Endodermal cell (in vitro differentiated cells): ENCODE measurements at regions not wholly inside any gene's neighbourhood (a gene's known extent, or its start where the extent isn't known, plus 50 kb on each side); places are given as distances from the start of the nearest gene placed in this dataset.

ENCODE experiments used
- DNase-seq: peaks from one replicate; pipeline ENCODE4 v3.0.0-alpha.2; 2017
- H3K27ac ChIP-seq: 2 replicates; pipeline ENCODE4 v1.5.1; 2013; ENCODE audit warnings: mild to moderate bottlenecking, low read depth, low read length, moderate library complexity
- H3K27me3 ChIP-seq: 2 replicates; pipeline ENCODE4 v1.6.1; 2013; ENCODE audit warnings: mild to moderate bottlenecking, low read length, moderate library complexity; ENCODE audit not compliant: insufficient read depth, control insufficient read depth, poor library complexity, severe bottlenecking
- H3K36me3 ChIP-seq: 2 replicates; pipeline ENCODE4 v1.7.0; 2013; ENCODE audit warnings: mild to moderate bottlenecking, low read length, moderate library complexity; ENCODE audit not compliant: control insufficient read depth, insufficient read depth
- H3K4me1 ChIP-seq: one replicate; pipeline ENCODE4 v1.7.0; 2013; ENCODE audit warnings: low read length; ENCODE audit not compliant: control insufficient read depth, insufficient read depth
- H3K4me3 ChIP-seq: 2 replicates; pipeline ENCODE4 v1.5.1; 2013; ENCODE audit warnings: mild to moderate bottlenecking, low read length, moderate library complexity
- H3K9ac ChIP-seq: 2 replicates; pipeline ENCODE4 v1.6.1; 2013; ENCODE audit warnings: mild to moderate bottlenecking, low read length, moderate library complexity; ENCODE audit not compliant: poor library complexity, severe bottlenecking; ENCODE audit errors: extremely low read depth
- H3K9me3 ChIP-seq: 2 replicates; pipeline ENCODE4 v1.6.1; 2013; ENCODE audit warnings: mild to moderate bottlenecking, low read length, moderate library complexity; ENCODE audit not compliant: control insufficient read depth
- H3K27ac Mint-ChIP-seq: 2 replicates; pipeline ENCODE4 v1.8.0; 2020; ENCODE audit warnings: mixed read lengths
- H3K27me3 Mint-ChIP-seq: 2 replicates; pipeline ENCODE4 v1.8.0; 2021; ENCODE audit warnings: mild to moderate bottlenecking, mixed read lengths; ENCODE audit not compliant: insufficient read depth
- H3K36me3 Mint-ChIP-seq: 2 replicates; pipeline ENCODE4 v1.8.0; 2020; ENCODE audit warnings: low read depth, mixed read lengths
- H3K4me1 Mint-ChIP-seq: 2 replicates; pipeline ENCODE4 v1.8.0; 2020; ENCODE audit warnings: mixed read lengths
- H3K4me3 Mint-ChIP-seq: 2 replicates; pipeline ENCODE4 v1.8.0; 2020; ENCODE audit warnings: mild to moderate bottlenecking, moderate library complexity, mixed read lengths
- H3K9me3 Mint-ChIP-seq: 2 replicates; pipeline ENCODE4 v1.8.0; 2020; ENCODE audit warnings: mild to moderate bottlenecking, mixed read lengths
- WGBS, 2 experiments: methylation state at CpG; one replicate each; pipeline versions ENCODE4 v1.1.5 to v1.1.7; 2013; ENCODE audit warnings: missing lambda C conversion rate in 2 of 2, mixed read lengths in 1 of 2; ENCODE audit not compliant: insufficient coverage in 1 of 2, insufficient read length in 1 of 2; 5-methylcytosine and 5-hydroxymethylcytosine counted together
- TF ChIP-seq, protein P1 (sequence below): fragments of 200-600 bp; sonication (generic); conservative IDR thresholded peaks from 2 replicates; pipeline ENCODE4 v1.5.0; 2021; ENCODE audit warnings: antibody characterized with exemption, mild to moderate bottlenecking

DNA sequence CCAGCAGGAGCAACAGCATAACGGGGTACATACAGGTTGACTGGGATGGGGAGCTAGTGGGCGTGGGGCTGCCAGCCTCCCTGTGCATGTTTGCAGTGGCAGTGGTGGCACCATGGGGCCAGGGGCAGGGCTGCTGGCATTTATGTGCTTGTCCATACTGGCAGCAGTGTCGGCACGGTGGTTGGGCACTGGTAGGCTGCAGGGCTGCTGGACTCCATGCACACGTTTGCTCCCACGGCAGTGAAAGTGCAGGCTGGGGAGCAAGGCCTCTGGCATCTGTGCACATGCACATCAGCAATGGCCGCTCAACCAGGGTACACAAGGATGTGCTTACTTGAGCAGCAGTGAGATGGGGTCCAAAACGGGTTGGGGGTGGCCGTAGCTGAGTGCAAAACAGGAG is 159.5 kb upstream of the KHDRBS2 start:
- 93 to 94% methylated on average over 7 to 9 of the region's 9 CpGs for WGBS, 2 experiments

DNA sequence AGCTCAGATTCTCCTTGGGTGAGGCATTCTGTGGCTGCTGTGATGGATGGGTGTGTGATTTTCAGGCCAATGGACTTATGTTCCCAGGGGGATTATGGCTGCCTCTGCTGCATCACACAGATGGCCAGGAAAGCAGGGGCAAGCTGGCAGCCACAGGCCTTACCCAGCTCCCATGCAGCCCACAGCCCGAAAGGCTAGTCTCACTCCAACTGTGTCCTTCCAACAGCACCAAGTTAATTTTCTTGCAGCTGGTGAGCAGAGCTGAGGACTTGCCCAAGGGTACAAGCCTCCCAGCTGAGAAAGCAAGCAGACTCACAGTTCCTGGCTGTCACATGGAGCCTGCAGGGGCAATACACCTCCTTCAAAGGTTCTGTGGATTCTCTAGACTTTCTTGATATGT is 155.2 kb upstream of the KHDRBS2 start:
- no peak overlapping the region for H3K4me3 Mint-ChIP-seq
- peak; percentile 36 for DNase-seq

More for the DNA sequence above, 159.5 kb upstream of the KHDRBS2 start:
- H3K4me3 Mint-ChIP-seq, result no peak overlapping the region
- Histone ChIP-seq H3K9ac (no peak overlapping the region), H3K27me3 (no peaks in the 10 kb centered on the region), H3K4me1 (peaks cover 18% of the 10 kb centered on the region), H3K27ac (no peak overlapping the region), H3K9me3 (no peaks in the 10 kb centered on the region), H3K36me3 (no peaks in the 10 kb centered on the region), H3K4me3 (no peak overlapping the region)
- peaks cover 31% of the 10 kb centered on the region for H3K4me1 Mint-ChIP-seq
- H3K27ac Mint-ChIP-seq, result no peak overlapping the region
- TF ChIP-seq, protein P1, sequence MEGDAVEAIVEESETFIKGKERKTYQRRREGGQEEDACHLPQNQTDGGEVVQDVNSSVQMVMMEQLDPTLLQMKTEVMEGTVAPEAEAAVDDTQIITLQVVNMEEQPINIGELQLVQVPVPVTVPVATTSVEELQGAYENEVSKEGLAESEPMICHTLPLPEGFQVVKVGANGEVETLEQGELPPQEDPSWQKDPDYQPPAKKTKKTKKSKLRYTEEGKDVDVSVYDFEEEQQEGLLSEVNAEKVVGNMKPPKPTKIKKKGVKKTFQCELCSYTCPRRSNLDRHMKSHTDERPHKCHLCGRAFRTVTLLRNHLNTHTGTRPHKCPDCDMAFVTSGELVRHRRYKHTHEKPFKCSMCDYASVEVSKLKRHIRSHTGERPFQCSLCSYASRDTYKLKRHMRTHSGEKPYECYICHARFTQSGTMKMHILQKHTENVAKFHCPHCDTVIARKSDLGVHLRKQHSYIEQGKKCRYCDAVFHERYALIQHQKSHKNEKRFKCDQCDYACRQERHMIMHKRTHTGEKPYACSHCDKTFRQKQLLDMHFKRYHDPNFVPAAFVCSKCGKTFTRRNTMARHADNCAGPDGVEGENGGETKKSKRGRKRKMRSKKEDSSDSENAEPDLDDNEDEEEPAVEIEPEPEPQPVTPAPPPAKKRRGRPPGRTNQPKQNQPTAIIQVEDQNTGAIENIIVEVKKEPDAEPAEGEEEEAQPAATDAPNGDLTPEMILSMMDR, result no peak
- DNase-seq, result no peak
- H3K36me3 Mint-ChIP-seq, result no peaks in the 10 kb centered on the region
- peaks cover under 1% of the 10 kb centered on the region for H3K9me3 Mint-ChIP-seq
- H3K27me3 Mint-ChIP-seq, result no peaks in the 10 kb centered on the region

DNA sequence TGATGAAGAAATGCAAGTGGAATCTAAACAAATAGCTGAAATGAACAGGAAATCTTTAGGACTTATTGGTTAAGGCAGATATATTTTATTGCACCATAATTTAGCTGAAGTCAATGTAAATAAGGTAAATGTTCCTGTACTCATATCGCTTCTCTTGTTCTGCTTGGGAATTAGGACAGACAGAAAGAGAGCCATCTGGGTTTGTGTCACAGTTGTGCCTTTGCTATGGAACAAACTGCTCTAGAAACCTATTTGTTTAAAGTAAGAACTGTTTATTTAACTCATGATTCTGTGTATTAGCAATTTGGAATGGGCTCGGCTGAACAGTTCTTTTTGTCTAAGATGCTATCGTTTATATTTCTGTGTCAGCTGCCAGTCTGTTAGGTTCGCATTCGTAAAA is 143.8 kb upstream of the KHDRBS2 start:
- H3K27me3 Mint-ChIP-seq, result no peaks in the 10 kb centered on the region
- WGBS, 2 experiments, result 94 to 96% methylated on average over 4 to 5 of the region's 5 CpGs
- peaks cover 9% of the 10 kb centered on the region for H3K4me1 Mint-ChIP-seq
- Histone ChIP-seq H3K9me3 (peaks cover 7% of the 10 kb centered on the region), H3K4me1 (no peaks in the 10 kb centered on the region), H3K27me3 (no peaks in the 10 kb centered on the region), H3K36me3 (no peaks in the 10 kb centered on the region), H3K9ac (no peak overlapping the region), H3K4me3 (no peak overlapping the region), H3K27ac (no peak overlapping the region)
- DNase-seq, result no peak
- TF ChIP-seq, protein P1, result no peak
- no peaks in the 10 kb centered on the region for H3K36me3 Mint-ChIP-seq
- no peak overlapping the region for H3K4me3 Mint-ChIP-seq
- no peaks in the 10 kb centered on the region for H3K9me3 Mint-ChIP-seq
- no peak overlapping the region for H3K27ac Mint-ChIP-seq

More for the DNA sequence above, 155.2 kb upstream of the KHDRBS2 start:
- peaks cover 29% of the 10 kb centered on the region for H3K9me3 Mint-ChIP-seq
- H3K4me1 ChIP-seq, result peaks cover 7% of the 10 kb centered on the region
- H3K36me3 Mint-ChIP-seq, result peaks cover 17% of the 10 kb centered on the region
- no peak overlapping the region for H3K27ac ChIP-seq
- no peaks in the 10 kb centered on the region for H3K27me3 Mint-ChIP-seq
- TF ChIP-seq, protein P1, result no peak
- H3K4me3 ChIP-seq, result no peak overlapping the region
- H3K27me3 ChIP-seq, result no peaks in the 10 kb centered on the region
- H3K27ac Mint-ChIP-seq, result peak overlapping the region; percentile 65
- peaks cover 26% of the 10 kb centered on the region for H3K4me1 Mint-ChIP-seq
- peaks cover 29% of the 10 kb centered on the region for H3K9me3 ChIP-seq
- H3K9ac ChIP-seq, result no peak overlapping the region
- 95 to 100% methylated on average over 1 of the region's 1 CpG for WGBS, 2 experiments
- H3K36me3 ChIP-seq, result peaks cover 9% of the 10 kb centered on the region
